ENCODE measurements at regions not wholly inside any gene's neighbourhood (a gene's known extent, or its start where the extent isn't known, plus 50 kb on each side); places are given as distances from the start of the nearest gene placed in this dataset.
"Not testable (repeated sequence)": the region's sequence is repeated elsewhere in the genome, so short reads cannot be mapped to it uniquely, and the experiment has no call there.

- DNase-seq (ENCODE audit: low spot score); H4K20me1 ChIP-seq (ENCODE audit: insufficient read depth, low read length); H2AFZ ChIP-seq (ENCODE audit: low read length); H3K4me2 ChIP-seq (ENCODE audit: low read depth, low read length); ATAC-seq; H3K9ac ChIP-seq (ENCODE audit: insufficient read depth, low read depth, low read length); intact Hi-C loops (cut with micrococcal nuclease; ENCODE audit: unreplicated experiment); FAIRE-seq; CTCF ChIA-PET (ENCODE audit: low intra/inter-chr PET ratio, low total read pairs); H3K4me1 ChIP-seq (ENCODE audit: insufficient read depth, low read length); H3K79me2 ChIP-seq (ENCODE audit: insufficient read depth, low read length); POLR2A ChIA-PET; in situ Hi-C loops (cut with HindIII; ENCODE audit: extremely low pct_ligation_motif_present, low pct_unique_long_range_greater_than_20kb); H3K4me3 ChIP-seq (replicated peaks in 1 of 3; ENCODE audit: insufficient read depth in 1 of 3, low read depth in 2 of 3, low read length in 3 of 3); H3K36me3 ChIP-seq (replicated peaks in 1 of 2; ENCODE audit: control insufficient read depth in 1 of 2, insufficient read depth in 2 of 2, low read length in 2 of 2); H3K27ac ChIP-seq (ENCODE audit: extremely low read length, insufficient read depth, low read length); H3K27me3 ChIP-seq (ENCODE audit: control insufficient read depth in 1 of 2, insufficient read depth in 2 of 2, low read length in 2 of 2); BruUV-seq (replicated peaks): not testable (repeated sequence)
- peaks cover 36% of the 10 kb centered on the region for H3K9me3 ChIP-seq (ENCODE audit: low read length)
- WGBS (ENCODE audit: low lambda C conversion rate): no CpG with 5 or more reads among the region's 9 CpGs
Observed at GRCh38 chr13:58352100-58352499, 720.6 kb downstream of the PCDH17 start.

DNA sequence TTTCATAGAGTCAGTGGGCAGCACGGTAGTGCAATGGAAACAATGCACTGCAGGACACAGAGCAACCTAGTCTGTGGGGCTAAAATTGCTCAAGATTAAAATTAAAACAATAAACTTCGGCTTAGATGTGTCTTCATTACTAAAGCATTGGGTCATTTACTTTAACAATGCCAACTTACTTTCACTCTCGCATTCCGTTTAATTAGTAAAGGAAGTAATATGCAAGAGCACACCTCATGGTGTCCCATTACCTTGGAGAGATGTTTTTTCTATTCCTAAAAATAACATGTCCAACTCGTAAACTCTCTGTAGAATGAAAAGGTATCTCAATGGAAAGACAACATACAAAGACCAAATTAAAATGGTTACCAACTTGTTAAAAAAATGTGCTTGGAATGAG lies 738.4 kb downstream of the PCDH17 start:
- no peaks in the 10 kb centered on the region for H4K20me1 ChIP-seq (ENCODE audit: insufficient read depth, low read length)
- in situ Hi-C loops (cut with HindIII; ENCODE audit: extremely low pct_ligation_motif_present, low pct_unique_long_range_greater_than_20kb): no loop called here
- no peaks in the 10 kb centered on the region for H3K4me1 ChIP-seq (ENCODE audit: insufficient read depth, low read length)
- no peak for FAIRE-seq
- no peak overlapping the region for H2AFZ ChIP-seq (ENCODE audit: low read length)
- no peaks in the 10 kb centered on the region for H3K79me2 ChIP-seq (ENCODE audit: insufficient read depth, low read length)
- H3K27ac ChIP-seq (ENCODE audit: extremely low read length, insufficient read depth, low read length): no peak overlapping the region
- H3K4me2 ChIP-seq (ENCODE audit: low read depth, low read length): no peak overlapping the region
- ATAC-seq: no peak
- 36% methylated on average over 5 of the region's 5 CpGs for WGBS (ENCODE audit: low lambda C conversion rate)
- intact Hi-C loops (cut with micrococcal nuclease; ENCODE audit: unreplicated experiment): no loop called here
- POLR2A ChIA-PET: no interaction called here
- no peak overlapping the region for H3K4me3 ChIP-seq (replicated peaks in 1 of 3; ENCODE audit: insufficient read depth in 1 of 3, low read depth in 2 of 3, low read length in 3 of 3)
- TF ChIP-seq ZNF567 (CRISPR knock-in tag; IDR thresholded peaks at IDR 0.05; ENCODE audit: borderline replicate concordance) (no peak), ZNF232 (CRISPR knock-in tag; IDR thresholded peaks at IDR 0.05; ENCODE audit: borderline replicate concordance) (no peak), GPN1 (CRISPR knock-in tag; IDR thresholded peaks at IDR 0.05; ENCODE audit: borderline replicate concordance) (no peak), ZNF569 (CRISPR knock-in tag; IDR thresholded peaks at IDR 0.05; ENCODE audit: borderline replicate concordance) (no peak), ZNF644 (CRISPR knock-in tag; IDR thresholded peaks at IDR 0.05; ENCODE audit: low read depth) (no peak)
- H3K9ac ChIP-seq (ENCODE audit: insufficient read depth, low read depth, low read length): no peak overlapping the region
- BruUV-seq (replicated peaks): no TSS peak
- H3K36me3 ChIP-seq (replicated peaks in 1 of 2; ENCODE audit: control insufficient read depth in 1 of 2, insufficient read depth in 2 of 2, low read length in 2 of 2): no peaks in the 10 kb centered on the region
- no peak for DNase-seq (ENCODE audit: low spot score)
- peaks cover 71% of the 10 kb centered on the region for H3K9me3 ChIP-seq (ENCODE audit: low read length)
- CTCF ChIA-PET (ENCODE audit: low intra/inter-chr PET ratio, low total read pairs): no interaction called here
- H3K27me3 ChIP-seq (ENCODE audit: control insufficient read depth in 1 of 2, insufficient read depth in 2 of 2, low read length in 2 of 2): no peaks in the 10 kb centered on the region

All from HepG2 (cell line).